Karpas-422 (cell line): ENCODE measurements at regions not wholly inside any gene's neighbourhood (a gene's known extent, or its start where the extent isn't known, plus 50 kb on each side); places are given as distances from the start of the nearest gene placed in this dataset.

Experiments used
- DNase-seq: peaks from one replicate; pipeline ENCODE4 v3.0.0-alpha.2; 2015
- H2AFZ ChIP-seq: fragments of 200-600 bp; sonication (generic); 2 replicates; pipeline ENCODE4 v1.6.1; 2014; ENCODE audit warnings: antibody characterized with exemption, low read length, mixed read lengths
- H3K27ac ChIP-seq: fragments of 200-600 bp; sonication (generic); 2 replicates; pipeline ENCODE4 v1.5.1; 2014; ENCODE audit warnings: mild to moderate bottlenecking, low read length, moderate library complexity
- H3K27me3 ChIP-seq: fragments of 200-600 bp; sonication (generic); 2 replicates; pipeline ENCODE4 v1.6.1; 2014; ENCODE audit warnings: low read length, mixed read lengths
- H3K36me3 ChIP-seq: fragments of 200-600 bp; sonication (generic); 2 replicates; pipeline ENCODE4 v1.6.1; 2014; ENCODE audit warnings: low read length, mixed read lengths; ENCODE audit not compliant: insufficient read depth
- H3K4me1 ChIP-seq: fragments of 200-600 bp; sonication (generic); 2 replicates; pipeline ENCODE4 v1.6.1; 2014; ENCODE audit warnings: mild to moderate bottlenecking, low read length, mixed read lengths
- H3K4me2 ChIP-seq: fragments of 200-600 bp; sonication (generic); 2 replicates; pipeline ENCODE4 v1.6.1; 2014; ENCODE audit warnings: low read length, low read depth, mild to moderate bottlenecking; ENCODE audit not compliant: poor library complexity, severe bottlenecking
- H3K4me3 ChIP-seq: fragments of 200-600 bp; sonication (generic); 2 replicates; pipeline ENCODE4 v1.5.1; 2014; ENCODE audit warnings: mild to moderate bottlenecking, antibody characterized with exemption, low read length, mixed read lengths
- H3K79me2 ChIP-seq: fragments of 200-600 bp; sonication (generic); 2 replicates; pipeline ENCODE4 v1.6.1; 2014; ENCODE audit warnings: mild to moderate bottlenecking, low read length, mixed read lengths
- H3K9ac ChIP-seq: fragments of 200-600 bp; sonication (generic); 2 replicates; pipeline ENCODE4 v1.6.0; 2014; ENCODE audit warnings: low read length
- H3K9me2 ChIP-seq: fragments of 200-600 bp; sonication (generic), shearing (Covaris generic); replicated peaks from 2 replicates; pipeline ENCODE4 v1.6.0; 2014; ENCODE audit warnings: mild to moderate bottlenecking, low read length, moderate library complexity; ENCODE audit not compliant: insufficient read depth
- H3K9me3 ChIP-seq: fragments of 300-700, 200-600 bp; sonication (generic); 2 replicates; pipeline ENCODE4 v1.6.1; 2014; ENCODE audit warnings: low read length, mixed read lengths
- H4K20me1 ChIP-seq: fragments of 200-600 bp; sonication (generic); 2 replicates; pipeline ENCODE4 v1.6.1; 2014; ENCODE audit warnings: mild to moderate bottlenecking, antibody characterized with exemption, low read length, low read depth; ENCODE audit not compliant: insufficient read depth

GRCh38 chr12:77337362-77337761, 272.0 kb upstream of the E2F7 start:
- H3K27me3 ChIP-seq: no peaks in the 10 kb centered on the region
- no peaks in the 10 kb centered on the region for H3K36me3 ChIP-seq
- no peak overlapping the region for H3K4me2 ChIP-seq
- H3K9me3 ChIP-seq: no peaks in the 10 kb centered on the region
- H3K9ac ChIP-seq: no peak overlapping the region
- no peaks in the 10 kb centered on the region for H3K79me2 ChIP-seq
- no peaks in the 10 kb centered on the region for H3K9me2 ChIP-seq
- H3K4me1 ChIP-seq: no peaks in the 10 kb centered on the region
- DNase-seq: no peak
- no peak overlapping the region for H3K27ac ChIP-seq
- H3K4me3 ChIP-seq: no peak overlapping the region
- no peaks in the 10 kb centered on the region for H4K20me1 ChIP-seq
- no peak overlapping the region for H2AFZ ChIP-seq

GRCh38 chr12:77334806-77335205, 269.4 kb upstream of the E2F7 start:
- no peak overlapping the region for H3K9ac ChIP-seq
- H3K4me3 ChIP-seq: no peak overlapping the region
- H3K27me3 ChIP-seq: no peaks in the 10 kb centered on the region
- DNase-seq: no peak
- no peaks in the 10 kb centered on the region for H4K20me1 ChIP-seq
- no peaks in the 10 kb centered on the region for H3K36me3 ChIP-seq
- no peaks in the 10 kb centered on the region for H3K79me2 ChIP-seq
- no peaks in the 10 kb centered on the region for H3K4me1 ChIP-seq
- H3K27ac ChIP-seq: no peak overlapping the region
- no peaks in the 10 kb centered on the region for H3K9me3 ChIP-seq
- no peak overlapping the region for H3K4me2 ChIP-seq
- no peaks in the 10 kb centered on the region for H3K9me2 ChIP-seq
- H2AFZ ChIP-seq: no peak overlapping the region

GRCh38 chr12:77328326-77328725, 263.0 kb upstream of the E2F7 start:
- Histone ChIP-seq H3K4me2 (no peak overlapping the region), H3K4me1 (no peaks in the 10 kb centered on the region), H3K9ac (no peak overlapping the region), H3K27ac (no peak overlapping the region), H3K79me2 (no peaks in the 10 kb centered on the region), H3K27me3 (no peaks in the 10 kb centered on the region), H3K9me2 (no peaks in the 10 kb centered on the region), H4K20me1 (no peaks in the 10 kb centered on the region), H3K4me3 (no peak overlapping the region), H3K9me3 (no peaks in the 10 kb centered on the region), H3K36me3 (no peaks in the 10 kb centered on the region), H2AFZ (no peak overlapping the region)
- no peak for DNase-seq

GRCh38 chr12:77325511-77326236, 260.3 kb upstream of the E2F7 start:
- no peaks in the 10 kb centered on the region for H3K4me1 ChIP-seq
- no peaks in the 10 kb centered on the region for H3K9me3 ChIP-seq
- H3K79me2 ChIP-seq: no peaks in the 10 kb centered on the region
- no peaks in the 10 kb centered on the region for H3K9me2 ChIP-seq
- H2AFZ ChIP-seq: no peak overlapping the region
- no peaks in the 10 kb centered on the region for H4K20me1 ChIP-seq
- no peak overlapping the region for H3K4me2 ChIP-seq
- no peak overlapping the region for H3K27ac ChIP-seq
- H3K36me3 ChIP-seq: no peaks in the 10 kb centered on the region
- DNase-seq: no peak
- no peaks in the 10 kb centered on the region for H3K27me3 ChIP-seq
- no peak overlapping the region for H3K9ac ChIP-seq
- H3K4me3 ChIP-seq: no peak overlapping the region

GRCh38 chr12:77324763-77325468, 259.5 kb upstream of the E2F7 start:
- H3K4me2 ChIP-seq: no peak overlapping the region
- no peaks in the 10 kb centered on the region for H3K9me3 ChIP-seq
- H3K9ac ChIP-seq: no peak overlapping the region
- H3K36me3 ChIP-seq: no peaks in the 10 kb centered on the region
- no peak for DNase-seq
- H3K4me3 ChIP-seq: no peak overlapping the region
- no peak overlapping the region for H3K27ac ChIP-seq
- H3K79me2 ChIP-seq: no peaks in the 10 kb centered on the region
- H3K27me3 ChIP-seq: no peaks in the 10 kb centered on the region
- no peaks in the 10 kb centered on the region for H3K9me2 ChIP-seq
- no peak overlapping the region for H2AFZ ChIP-seq
- no peaks in the 10 kb centered on the region for H4K20me1 ChIP-seq
- no peaks in the 10 kb centered on the region for H3K4me1 ChIP-seq

- Histone ChIP-seq H3K27me3 (no peaks in the 10 kb centered on the region), H3K9me2 (no peaks in the 10 kb centered on the region), H3K36me3 (no peaks in the 10 kb centered on the region), H3K4me3 (no peak overlapping the region), H3K9ac (no peak overlapping the region), H3K4me1 (no peaks in the 10 kb centered on the region), H3K4me2 (no peak overlapping the region), H3K9me3 (no peaks in the 10 kb centered on the region), H4K20me1 (no peaks in the 10 kb centered on the region), H3K79me2 (no peaks in the 10 kb centered on the region), H3K27ac (no peak overlapping the region), H2AFZ (no peak overlapping the region)
- DNase-seq: no peak
Observed at GRCh38 chr12:77324416-77324762, 259.0 kb upstream of the E2F7 start.

GRCh38 chr12:77323788-77324415, 258.5 kb upstream of the E2F7 start:
- DNase-seq: no peak
- H3K36me3 ChIP-seq: no peaks in the 10 kb centered on the region
- no peaks in the 10 kb centered on the region for H3K4me1 ChIP-seq
- H3K9ac ChIP-seq: no peak overlapping the region
- no peaks in the 10 kb centered on the region for H3K79me2 ChIP-seq
- no peak overlapping the region for H3K27ac ChIP-seq
- no peak overlapping the region for H3K4me2 ChIP-seq
- H4K20me1 ChIP-seq: no peaks in the 10 kb centered on the region
- H3K9me3 ChIP-seq: no peaks in the 10 kb centered on the region
- H2AFZ ChIP-seq: no peak overlapping the region
- H3K9me2 ChIP-seq: no peaks in the 10 kb centered on the region
- H3K27me3 ChIP-seq: no peaks in the 10 kb centered on the region
- no peak overlapping the region for H3K4me3 ChIP-seq

- no peak overlapping the region for H3K9ac ChIP-seq
- no peaks in the 10 kb centered on the region for H3K36me3 ChIP-seq
- H3K4me3 ChIP-seq: no peak overlapping the region
- no peaks in the 10 kb centered on the region for H3K4me1 ChIP-seq
- H2AFZ ChIP-seq: no peak overlapping the region
- no peak for DNase-seq
- no peaks in the 10 kb centered on the region for H3K27me3 ChIP-seq
- no peak overlapping the region for H3K4me2 ChIP-seq
- no peaks in the 10 kb centered on the region for H4K20me1 ChIP-seq
- H3K79me2 ChIP-seq: no peaks in the 10 kb centered on the region
- no peaks in the 10 kb centered on the region for H3K9me3 ChIP-seq
- no peak overlapping the region for H3K27ac ChIP-seq
- no peaks in the 10 kb centered on the region for H3K9me2 ChIP-seq
Observed at GRCh38 chr12:77319166-77319565, 253.8 kb upstream of the E2F7 start.
